GM10266 (cell line): ENCODE measurements at regions not wholly inside any gene's neighbourhood (a gene's known extent, or its start where the extent isn't known, plus 50 kb on each side); places are given as distances from the start of the nearest gene placed in this dataset.

Source experiments
- DNase-seq: peaks from one replicate; pipeline ENCODE4 v3.0.0; 2012; ENCODE audit errors: extremely low spot score
- TF ChIP-seq, protein P1 (sequence below): IDR thresholded peaks from 2 replicates; pipeline ENCODE4 v1.5.1; 2012; ENCODE audit warnings: mild to moderate bottlenecking, low read depth; ENCODE audit not compliant: control insufficient read depth, insufficient read depth; ENCODE audit errors: missing control alignments

DNA sequence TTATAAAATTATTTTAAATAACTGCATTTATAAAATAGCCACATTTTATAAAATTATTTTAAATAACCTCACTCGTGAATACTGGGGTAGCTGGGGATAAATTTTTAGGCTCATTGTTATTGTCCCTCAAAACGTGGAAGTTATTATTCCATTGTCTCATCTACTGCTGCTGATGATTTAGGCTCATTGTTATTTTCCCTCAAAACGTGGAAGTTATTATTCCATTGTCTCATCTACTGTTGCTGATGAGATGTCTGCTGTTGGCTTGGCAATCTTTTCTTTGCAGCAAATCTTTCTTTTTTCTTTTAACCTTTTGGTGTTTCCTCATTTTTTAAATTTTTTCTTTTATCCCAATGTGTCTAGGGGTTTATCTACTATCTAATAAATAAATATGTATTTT lies 182.6 kb upstream of the PZP start:
- TF ChIP-seq, protein P1, sequence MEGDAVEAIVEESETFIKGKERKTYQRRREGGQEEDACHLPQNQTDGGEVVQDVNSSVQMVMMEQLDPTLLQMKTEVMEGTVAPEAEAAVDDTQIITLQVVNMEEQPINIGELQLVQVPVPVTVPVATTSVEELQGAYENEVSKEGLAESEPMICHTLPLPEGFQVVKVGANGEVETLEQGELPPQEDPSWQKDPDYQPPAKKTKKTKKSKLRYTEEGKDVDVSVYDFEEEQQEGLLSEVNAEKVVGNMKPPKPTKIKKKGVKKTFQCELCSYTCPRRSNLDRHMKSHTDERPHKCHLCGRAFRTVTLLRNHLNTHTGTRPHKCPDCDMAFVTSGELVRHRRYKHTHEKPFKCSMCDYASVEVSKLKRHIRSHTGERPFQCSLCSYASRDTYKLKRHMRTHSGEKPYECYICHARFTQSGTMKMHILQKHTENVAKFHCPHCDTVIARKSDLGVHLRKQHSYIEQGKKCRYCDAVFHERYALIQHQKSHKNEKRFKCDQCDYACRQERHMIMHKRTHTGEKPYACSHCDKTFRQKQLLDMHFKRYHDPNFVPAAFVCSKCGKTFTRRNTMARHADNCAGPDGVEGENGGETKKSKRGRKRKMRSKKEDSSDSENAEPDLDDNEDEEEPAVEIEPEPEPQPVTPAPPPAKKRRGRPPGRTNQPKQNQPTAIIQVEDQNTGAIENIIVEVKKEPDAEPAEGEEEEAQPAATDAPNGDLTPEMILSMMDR, result no peak
- DNase-seq, result no peak

GRCh38 chr12:9389796-9390195 lies 181.6 kb upstream of the PZP start:
- no peak for DNase-seq
- TF ChIP-seq, protein P1, result no peak

- DNase-seq, result no peak
- TF ChIP-seq, protein P1, result no peak
These were observed 180.2 kb upstream of the PZP start for GRCh38 chr12:9388379-9388778.

- peak; percentile 28 for DNase-seq
- TF ChIP-seq, protein P1, result no peak
These were observed 179.3 kb upstream of the PZP start for GRCh38 chr12:9387450-9387849.

DNA sequence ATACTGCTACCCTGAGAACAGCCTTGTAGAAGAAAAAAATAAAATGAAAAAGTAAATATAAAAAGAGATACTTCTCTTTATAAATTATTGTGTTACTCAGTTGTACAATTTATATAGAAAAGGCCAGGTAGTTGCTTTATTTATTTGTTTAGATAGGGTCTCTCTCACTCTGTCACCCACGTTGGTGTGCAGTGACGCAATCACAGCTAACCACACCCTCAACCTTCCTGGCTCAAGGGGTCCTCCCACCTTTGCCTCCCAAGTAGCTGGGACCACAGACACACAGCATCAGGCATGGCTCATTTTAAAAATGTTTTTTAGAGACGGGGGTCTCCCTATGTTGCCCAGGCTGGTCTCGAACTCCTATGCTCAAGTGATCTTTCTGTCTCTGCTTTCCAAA lies 175.4 kb upstream of the PZP start:
- DNase-seq, result no peak
- TF ChIP-seq, protein P1, result no peak

DNA sequence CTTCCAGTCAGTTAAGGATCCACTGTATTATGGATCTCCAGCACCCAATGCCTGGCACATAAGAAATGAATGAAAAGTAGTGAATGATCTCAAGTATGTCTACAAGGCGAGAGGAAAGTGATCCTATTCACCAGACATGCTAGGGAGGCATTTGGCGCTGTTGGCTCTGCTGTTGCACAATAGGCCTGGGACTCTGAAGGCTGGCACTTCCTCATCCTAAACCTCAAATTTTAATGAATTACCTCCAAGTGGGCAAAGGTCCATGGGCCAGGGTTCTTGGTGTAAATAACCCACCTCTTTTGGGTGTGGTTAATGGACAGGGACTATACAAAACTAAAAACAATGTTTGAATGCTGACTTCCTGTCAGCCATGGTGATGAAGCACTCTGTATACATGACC lies 173.4 kb upstream of the PZP start:
- DNase-seq, result no peak
- TF ChIP-seq, protein P1, result no peak

DNA sequence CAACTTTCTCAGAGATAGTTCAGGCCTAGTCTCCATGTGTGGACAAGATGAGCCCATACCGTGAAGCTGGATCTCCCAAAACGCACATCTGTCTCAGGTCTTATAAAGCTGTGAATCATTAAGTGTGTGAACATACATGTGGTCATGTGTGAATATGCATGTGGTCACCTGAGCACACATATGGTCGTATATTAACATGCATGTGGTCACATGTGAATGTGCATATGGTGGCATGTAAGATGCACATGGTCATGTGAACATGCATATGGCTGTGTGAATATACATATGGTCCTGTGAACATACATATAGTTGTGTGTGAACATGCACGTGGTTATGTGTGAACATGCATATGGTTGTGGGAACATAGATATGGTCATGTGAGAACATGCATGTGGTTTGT lies 172.5 kb upstream of the PZP start:
- DNase-seq, result no peak

More for the DNA sequence above, 172.5 kb upstream of the PZP start:
- TF ChIP-seq, protein P1, result no peak
